Adipocyte (in vitro differentiated cells): ENCODE measurements at regions not wholly inside any gene's neighbourhood (a gene's known extent, or its start where the extent isn't known, plus 50 kb on each side); places are given as distances from the start of the nearest gene placed in this dataset.
"Not testable (repeated sequence)": the region's sequence is repeated elsewhere in the genome, so short reads cannot be mapped to it uniquely, and the experiment has no call there.

ENCODE experiments used
- DNase-seq: peaks from one replicate; pipeline ENCODE4 v3.0.0-alpha.2; 2015; ENCODE audit warnings: low read depth
- H3K27me3 ChIP-seq: replicated peaks from 2 replicates; pipeline ENCODE4 v1.7.0; 2013; ENCODE audit warnings: mild to moderate bottlenecking, low read length, moderate library complexity; ENCODE audit not compliant: control insufficient read depth, insufficient read depth
- H3K36me3 ChIP-seq: 2 replicates; pipeline ENCODE4 v1.7.0; 2013; ENCODE audit warnings: low read length, mild to moderate bottlenecking, moderate library complexity; ENCODE audit not compliant: control insufficient read depth, insufficient read depth, severe bottlenecking
- H3K4me1 ChIP-seq: 2 replicates; pipeline ENCODE4 v1.7.0; 2013; ENCODE audit warnings: mild to moderate bottlenecking, low read length, moderate library complexity; ENCODE audit not compliant: control insufficient read depth, insufficient read depth
- H3K4me3 ChIP-seq: 2 replicates; pipeline ENCODE4 v1.7.0; 2013; ENCODE audit warnings: mild to moderate bottlenecking, low read length, moderate library complexity
- H3K9ac ChIP-seq: 2 replicates; pipeline ENCODE4 v1.7.0; 2013; ENCODE audit warnings: mild to moderate bottlenecking, low read length, moderate library complexity
- H3K9me3 ChIP-seq: 2 replicates; pipeline ENCODE4 v1.7.0; 2013; ENCODE audit warnings: mild to moderate bottlenecking, low read length, moderate library complexity; ENCODE audit not compliant: control insufficient read depth

GRCh38 chr16:65807858-65808257 is 558.6 kb upstream of the CDH5 start:
- DNase-seq, result no peak
- Histone ChIP-seq H3K9ac (no peak overlapping the region), H3K4me1 (no peaks in the 10 kb centered on the region), H3K36me3 (no peaks in the 10 kb centered on the region), H3K9me3 (no peaks in the 10 kb centered on the region), H3K27me3 (no peaks in the 10 kb centered on the region), H3K4me3 (no peak overlapping the region)

- H3K27me3 ChIP-seq, DNase-seq, H3K36me3 ChIP-seq, H3K4me3 ChIP-seq, H3K9me3 ChIP-seq, H3K4me1 ChIP-seq, H3K9ac ChIP-seq: not testable (repeated sequence)
Observed at GRCh38 chr16:65805704-65806103, 560.8 kb upstream of the CDH5 start.

GRCh38 chr16:65796481-65796880 is 570.0 kb upstream of the CDH5 start:
- no peaks in the 10 kb centered on the region for H3K4me1 ChIP-seq
- no peaks in the 10 kb centered on the region for H3K9me3 ChIP-seq
- no peak for DNase-seq
- H3K27me3 ChIP-seq, result peaks cover 12% of the 10 kb centered on the region
- no peak overlapping the region for H3K4me3 ChIP-seq
- H3K9ac ChIP-seq, result no peak overlapping the region
- H3K36me3 ChIP-seq, result no peaks in the 10 kb centered on the region

GRCh38 chr16:65794973-65795372 is 571.5 kb upstream of the CDH5 start:
- Histone ChIP-seq H3K36me3 (no peaks in the 10 kb centered on the region), H3K9me3 (no peaks in the 10 kb centered on the region), H3K9ac (no peak overlapping the region), H3K27me3 (peaks cover 12% of the 10 kb centered on the region), H3K4me3 (no peak overlapping the region), H3K4me1 (no peaks in the 10 kb centered on the region)
- DNase-seq, result no peak

GRCh38 chr16:65793781-65794180 is 572.7 kb upstream of the CDH5 start:
- Histone ChIP-seq H3K9me3 (no peaks in the 10 kb centered on the region), H3K4me3 (no peak overlapping the region), H3K9ac (no peak overlapping the region), H3K27me3 (peaks cover 12% of the 10 kb centered on the region), H3K36me3 (no peaks in the 10 kb centered on the region), H3K4me1 (no peaks in the 10 kb centered on the region)
- no peak for DNase-seq

- H3K27me3 ChIP-seq, result peaks cover 8% of the 10 kb centered on the region
Observed at GRCh38 chr16:65790768-65791167, 575.7 kb upstream of the CDH5 start.

GRCh38 chr16:65789161-65789945 is 577.1 kb upstream of the CDH5 start:
- no peak for DNase-seq
- Histone ChIP-seq H3K9me3 (no peaks in the 10 kb centered on the region), H3K27me3 (no peaks in the 10 kb centered on the region), H3K36me3 (no peaks in the 10 kb centered on the region), H3K9ac (no peak overlapping the region), H3K4me3 (no peak overlapping the region), H3K4me1 (no peaks in the 10 kb centered on the region)

More at GRCh38 chr16:65790768-65791167, 575.7 kb upstream of the CDH5 start:
- Histone ChIP-seq H3K4me3 (no peak overlapping the region), H3K9me3 (no peaks in the 10 kb centered on the region), H3K36me3 (no peaks in the 10 kb centered on the region), H3K9ac (no peak overlapping the region), H3K4me1 (no peaks in the 10 kb centered on the region)
- DNase-seq, result no peak

- Histone ChIP-seq H3K4me3 (no peak overlapping the region), H3K9me3 (no peaks in the 10 kb centered on the region), H3K36me3 (no peaks in the 10 kb centered on the region), H3K9ac (no peak overlapping the region), H3K27me3 (no peaks in the 10 kb centered on the region), H3K4me1 (no peaks in the 10 kb centered on the region)
- no peak for DNase-seq
Observed at GRCh38 chr16:65788434-65789140, 577.9 kb upstream of the CDH5 start.

GRCh38 chr16:65787921-65788320 is 578.6 kb upstream of the CDH5 start:
- no peak for DNase-seq
- H3K9ac ChIP-seq, result no peak overlapping the region
- no peaks in the 10 kb centered on the region for H3K9me3 ChIP-seq
- no peaks in the 10 kb centered on the region for H3K27me3 ChIP-seq
- no peaks in the 10 kb centered on the region for H3K36me3 ChIP-seq
- H3K4me1 ChIP-seq, result peaks cover 4% of the 10 kb centered on the region
- no peak overlapping the region for H3K4me3 ChIP-seq

- Histone ChIP-seq H3K4me1 (peaks cover 12% of the 10 kb centered on the region), H3K27me3 (no peaks in the 10 kb centered on the region), H3K9me3 (no peaks in the 10 kb centered on the region), H3K36me3 (no peaks in the 10 kb centered on the region), H3K9ac (no peak overlapping the region), H3K4me3 (no peak overlapping the region)
- no peak for DNase-seq
Observed at GRCh38 chr16:65786916-65787315, 579.6 kb upstream of the CDH5 start.

GRCh38 chr16:65783709-65784474 is 582.6 kb upstream of the CDH5 start:
- H3K27me3 ChIP-seq, result no peaks in the 10 kb centered on the region
- no peak overlapping the region for H3K9ac ChIP-seq
- H3K36me3 ChIP-seq, result no peaks in the 10 kb centered on the region
- H3K9me3 ChIP-seq, result no peaks in the 10 kb centered on the region
- H3K4me3 ChIP-seq, result no peak overlapping the region
- DNase-seq, result peak; percentile 22
- peaks cover 19% of the 10 kb centered on the region for H3K4me1 ChIP-seq
